H1 (cell line): ENCODE measurements at regions not wholly inside any gene's neighbourhood (a gene's known extent, or its start where the extent isn't known, plus 50 kb on each side); places are given as distances from the start of the nearest gene placed in this dataset.

Experiments
- CTCF ChIA-PET: fragments of 300-600 bp; sonication (Branson Sonifier 250); formaldehyde crosslinking; loops from one replicate; lab custom pipeline; 2021; ENCODE audit not compliant: partially characterized antibody; lab: Charles Lee
- POLR2A ChIA-PET: fragments of 300-600 bp; sonication (Branson Sonifier 250); formaldehyde crosslinking; loops from one replicate; lab custom pipeline; 2021; ENCODE audit warnings: inconsistent platforms; ENCODE audit not compliant: partially characterized antibody; lab: Charles Lee
- DNase-seq, 2 experiments: peaks; one replicate each; pipeline versions ENCODE4 v3.0.0 to v3.0.0-alpha.2; 2010 to 2022; ENCODE audit warnings: low spot score in 2 of 2, low read depth in 1 of 2, mixed read lengths in 1 of 2
- FAIRE-seq: peaks from 2 replicates; lab custom pipeline; 2011; peaks lifted over from hg19 to GRCh38; lab: Jason Lieb, UNC
- H2AFZ ChIP-seq: 2 replicates; pipeline ENCODE4 v1.8.1; 2012; ENCODE audit warnings: low read length, inconsistent platforms
- H2AK5ac ChIP-seq: 2 replicates; pipeline ENCODE4 v1.6.1; 2013; ENCODE audit warnings: low read depth, low read length
- H2BK120ac ChIP-seq: replicated peaks from 2 replicates; pipeline ENCODE3; 2013; ENCODE audit warnings: low read depth, low read length, inconsistent platforms
- H2BK12ac ChIP-seq: 2 replicates; pipeline ENCODE4 v1.6.1; 2013; ENCODE audit warnings: low read depth, low read length
- H2BK15ac ChIP-seq: 2 replicates; pipeline ENCODE4 v1.6.1; 2013; ENCODE audit warnings: low read length
- H2BK20ac ChIP-seq: 2 replicates; pipeline ENCODE4 v1.6.1; 2013; ENCODE audit warnings: low read length
- H2BK5ac ChIP-seq: 2 replicates; pipeline ENCODE4 v1.6.1; 2013; ENCODE audit warnings: low read depth, low read length
- H3K14ac ChIP-seq: 2 replicates; pipeline ENCODE4 v1.6.1; 2013; ENCODE audit warnings: inconsistent platforms; ENCODE audit not compliant: insufficient read length
- H3K18ac ChIP-seq: 2 replicates; pipeline ENCODE4 v1.6.1; 2013; ENCODE audit warnings: low read length; ENCODE audit errors: extremely low read depth
- H3K23ac ChIP-seq: 2 replicates; pipeline ENCODE4 v1.6.1; 2013; ENCODE audit warnings: inconsistent platforms; ENCODE audit not compliant: insufficient read length
- H3K23me2 ChIP-seq: 2 replicates; pipeline ENCODE4 v1.6.1; 2013; ENCODE audit warnings: low read depth, low read length
- H3K27ac ChIP-seq: 2 replicates; pipeline ENCODE4 v1.6.1; 2011; ENCODE audit warnings: low read depth, low read length, inconsistent platforms
- H3K27me3 ChIP-seq, 4 experiments: replicated peaks in 1 of 4; 1 replicate in 1 of 4; 2 replicates in 3 of 4; pipeline versions ENCODE4 v1.6.1 to v1.8.1; 2011 to 2013; ENCODE audit warnings: low read length in 3 of 4, mild to moderate bottlenecking in 3 of 4, inconsistent platforms in 2 of 4, mixed read lengths in 2 of 4, moderate library complexity in 1 of 4; ENCODE audit not compliant: control insufficient read depth in 3 of 4, insufficient read depth in 3 of 4; ENCODE audit errors: extremely low read depth in 1 of 4
- H3K36me3 ChIP-seq, 4 experiments: 2 replicates each; pipeline versions ENCODE4 v1.6.1 to v1.8.1; 2011 to 2013; ENCODE audit warnings: mild to moderate bottlenecking in 4 of 4, low read length in 3 of 4, moderate library complexity in 2 of 4, control low read depth in 1 of 4, inconsistent platforms in 1 of 4; ENCODE audit not compliant: insufficient read depth in 4 of 4, control insufficient read depth in 2 of 4
- H3K4ac ChIP-seq: replicated peaks from 2 replicates; pipeline ENCODE3; 2013; ENCODE audit warnings: low read length, low read depth, mixed read lengths, inconsistent platforms; ENCODE audit not compliant: insufficient read length
- H3K4me1 ChIP-seq, 4 experiments: replicated peaks in 1 of 4; 1 replicate in 1 of 4; 2 replicates in 3 of 4; pipeline versions ENCODE4 v1.6.1 to v1.8.1; 2011 to 2013; ENCODE audit warnings: low read length in 3 of 4, inconsistent platforms in 2 of 4, mixed read lengths in 1 of 4; ENCODE audit not compliant: insufficient read depth in 4 of 4, control insufficient read depth in 3 of 4
- H3K4me2 ChIP-seq, 2 experiments: 2 replicates each; pipeline versions ENCODE4 v1.6.1 to v1.8.1; 2011 to 2013; ENCODE audit warnings: low read depth in 2 of 2, low read length in 2 of 2, control low read depth in 1 of 2, inconsistent platforms in 1 of 2, mild to moderate bottlenecking in 1 of 2; ENCODE audit not compliant: insufficient read depth in 1 of 2
- H3K4me3 ChIP-seq, 4 experiments: fragments of 200-600, 300-600 bp in 1 of 4; sonication (generic), shearing (Covaris generic), sonication (Bioruptor Twin) in 1 of 4; 2 replicates each; pipeline versions ENCODE4 v1.5.1 to v1.8.1; 2011 to 2016; ENCODE audit warnings: low read length in 4 of 4, low read depth in 3 of 4, control low read depth in 2 of 4, inconsistent platforms in 2 of 4, mild to moderate bottlenecking in 2 of 4, mixed read lengths in 1 of 4, moderate library complexity in 1 of 4; ENCODE audit not compliant: insufficient read depth in 2 of 4; ENCODE audit errors: extremely low read depth in 1 of 4
- H3K56ac ChIP-seq: replicated peaks from 2 replicates; pipeline ENCODE3; 2013; ENCODE audit warnings: low read depth, mild to moderate bottlenecking, mixed read lengths, low read length, inconsistent platforms; ENCODE audit not compliant: insufficient read length
- H3K79me1 ChIP-seq: 2 replicates; pipeline ENCODE4 v1.6.1; 2013; ENCODE audit warnings: low read depth, low read length, control low read depth
- H3K79me2 ChIP-seq, 2 experiments: 2 replicates each; pipeline versions ENCODE4 v1.6.1 to v1.8.1; 2012 to 2013; ENCODE audit warnings: low read length in 2 of 2, mild to moderate bottlenecking in 2 of 2, inconsistent platforms in 1 of 2; ENCODE audit not compliant: insufficient read depth in 2 of 2, control insufficient read depth in 1 of 2
- H3K9ac ChIP-seq, 4 experiments: replicated peaks in 1 of 4; 1 replicate in 1 of 4; 2 replicates in 3 of 4; pipeline versions ENCODE4 v1.6.1 to v1.8.1; 2011 to 2013; ENCODE audit warnings: low read depth in 3 of 4, low read length in 3 of 4, control low read depth in 2 of 4, mild to moderate bottlenecking in 2 of 4, moderate library complexity in 2 of 4, inconsistent platforms in 1 of 4; ENCODE audit errors: extremely low read depth in 1 of 4
- H3K9me3 ChIP-seq, 2 experiments: 2 replicates each; pipeline versions ENCODE4 v1.6.1 to v1.8.1; 2012 to 2013; ENCODE audit warnings: mild to moderate bottlenecking in 2 of 2, moderate library complexity in 2 of 2, control low read depth in 1 of 2, inconsistent platforms in 1 of 2, low read depth in 1 of 2, low read length in 1 of 2, mixed read lengths in 1 of 2; ENCODE audit not compliant: insufficient read depth in 2 of 2
- H4K20me1 ChIP-seq, 2 experiments: replicated peaks in 1 of 2; 2 replicates each; pipeline versions ENCODE3 to v1.8.1; 2011 to 2013; ENCODE audit warnings: inconsistent platforms in 2 of 2, low read length in 2 of 2, mild to moderate bottlenecking in 1 of 2; ENCODE audit not compliant: insufficient read depth in 2 of 2, control insufficient read depth in 1 of 2
- H4K5ac ChIP-seq: 2 replicates; pipeline ENCODE4 v1.6.1; 2013; ENCODE audit warnings: low read length, low read depth, mixed read lengths, inconsistent platforms; ENCODE audit not compliant: insufficient read length
- H4K8ac ChIP-seq: 2 replicates; pipeline ENCODE4 v1.8.0; 2013; ENCODE audit warnings: mild to moderate bottlenecking, moderate library complexity, low read length, inconsistent platforms; ENCODE audit not compliant: insufficient read depth; ENCODE audit errors: extremely low read depth
- H4K91ac ChIP-seq: replicated peaks from 2 replicates; pipeline ENCODE3; 2013; ENCODE audit warnings: low read length, mixed read lengths, inconsistent platforms; ENCODE audit not compliant: insufficient read length
- CBX5 ChIP-seq: fragments of 300-800, 300-1000 bp; sonication (generic); IDR thresholded peaks from 2 replicates; pipeline ENCODE4 v1.7.1; 2016; ENCODE audit warnings: antibody characterized with exemption, low read length, low read depth
- JUND ChIP-seq: IDR thresholded peaks from 2 replicates; pipeline ENCODE4 v1.6.1; 2011; ENCODE audit warnings: mild to moderate bottlenecking, improper control_type of control experiment, low read length
- RFX5 ChIP-seq: IDR thresholded peaks from 2 replicates; pipeline ENCODE4 v1.6.1; 2011; ENCODE audit warnings: low read depth, low read length, improper control_type of control experiment, borderline replicate concordance
- RXRA ChIP-seq: IDR thresholded peaks from 2 replicates; pipeline ENCODE4 v1.6.1; 2011; ENCODE audit warnings: low read depth, mild to moderate bottlenecking, low read length, moderate library complexity; ENCODE audit not compliant: insufficient read depth
- SP1 ChIP-seq: IDR thresholded peaks from 2 replicates; pipeline ENCODE4 v1.6.1; 2011; ENCODE audit warnings: low read depth, low read length
- WGBS, 2 experiments: shearing (Covaris generic) in 1 of 2; methylation state at CpG; one replicate each; pipeline versions ENCODE4 v1.1.6 to v1.1.7; 2013 to 2015; ENCODE audit warnings: low lambda C conversion rate in 2 of 2, mixed read lengths in 2 of 2, inconsistent platforms in 1 of 2, low coverage in 1 of 2, missing lambda C conversion rate in 1 of 2; ENCODE audit not compliant: insufficient replicate concordance in 2 of 2, insufficient coverage in 1 of 2, insufficient read length in 1 of 2; ENCODE audit errors: extremely low coverage in 1 of 2, missing lambda C conversion rate in 1 of 2; 5-methylcytosine and 5-hydroxymethylcytosine counted together
- TF ChIP-seq, protein P1 (sequence below), 3 experiments: IDR thresholded peaks; 1 replicate in 2 of 3; 2 replicates in 1 of 3; pipeline versions ENCODE4 v1.5.1 to v1.6.1; 2011; ENCODE audit warnings: low read length in 3 of 3, mild to moderate bottlenecking in 3 of 3, inconsistent platforms in 2 of 3, low read depth in 1 of 3, moderate library complexity in 1 of 3; ENCODE audit not compliant: insufficient read depth in 1 of 3; ENCODE audit errors: control extremely low read depth in 1 of 3

- FAIRE-seq, result no peak
- no peak overlapping the region for H3K9ac ChIP-seq
These were observed 211.2 kb downstream of the SMAD2 start for GRCh38 chr18:47719096-47719780.

More at GRCh38 chr18:47719096-47719780, 211.2 kb downstream of the SMAD2 start:
- Histone ChIP-seq H4K91ac (no peak overlapping the region), H3K56ac (no peak overlapping the region), H3K23ac (no peak overlapping the region), H2BK15ac (no peak overlapping the region), H3K27me3 (no peaks in the 10 kb centered on the region), H3K4me1 (no peaks in the 10 kb centered on the region; a peak in 1 of 7 replicates), H3K36me3 (no peaks in the 10 kb centered on the region), H2BK120ac (no peak overlapping the region), H4K20me1 (no peaks in the 10 kb centered on the region), H3K79me2 (no peaks in the 10 kb centered on the region), H3K4ac (no peak overlapping the region), H3K9me3 (no peaks in the 10 kb centered on the region), H2BK5ac (no peak overlapping the region)
- WGBS, 2 experiments, result 84% methylated on average over 7 of the region's 7 CpGs; no CpG with 5 or more reads in 1 of the 2 experiments
- CTCF ChIA-PET, result interaction anchor here (0.5 to 2.4 kb wide), 3 partner anchors 29 to 143 kb away, joined by 3 to 8 read pairs (median 3); no protein-coding TSS in a partner anchor
- TF ChIP-seq SP1 (no peak), RFX5 (no peak), CBX5 (no peak), JUND (no peak), RXRA (no peak)
- TF ChIP-seq, protein P1, sequence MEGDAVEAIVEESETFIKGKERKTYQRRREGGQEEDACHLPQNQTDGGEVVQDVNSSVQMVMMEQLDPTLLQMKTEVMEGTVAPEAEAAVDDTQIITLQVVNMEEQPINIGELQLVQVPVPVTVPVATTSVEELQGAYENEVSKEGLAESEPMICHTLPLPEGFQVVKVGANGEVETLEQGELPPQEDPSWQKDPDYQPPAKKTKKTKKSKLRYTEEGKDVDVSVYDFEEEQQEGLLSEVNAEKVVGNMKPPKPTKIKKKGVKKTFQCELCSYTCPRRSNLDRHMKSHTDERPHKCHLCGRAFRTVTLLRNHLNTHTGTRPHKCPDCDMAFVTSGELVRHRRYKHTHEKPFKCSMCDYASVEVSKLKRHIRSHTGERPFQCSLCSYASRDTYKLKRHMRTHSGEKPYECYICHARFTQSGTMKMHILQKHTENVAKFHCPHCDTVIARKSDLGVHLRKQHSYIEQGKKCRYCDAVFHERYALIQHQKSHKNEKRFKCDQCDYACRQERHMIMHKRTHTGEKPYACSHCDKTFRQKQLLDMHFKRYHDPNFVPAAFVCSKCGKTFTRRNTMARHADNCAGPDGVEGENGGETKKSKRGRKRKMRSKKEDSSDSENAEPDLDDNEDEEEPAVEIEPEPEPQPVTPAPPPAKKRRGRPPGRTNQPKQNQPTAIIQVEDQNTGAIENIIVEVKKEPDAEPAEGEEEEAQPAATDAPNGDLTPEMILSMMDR (IDR thresholded peaks at IDR 0.05; ENCODE audit: control extremely low read depth in 1 of 3, insufficient read depth in 1 of 3, low read depth in 1 of 3, low read length in 3 of 3), result peak in 2 of 3 experiments; percentile 20 to 31; a peak in 2 of 4 replicates
- TF ChIP-seq, all 59 proteins: peak for 1
- H3K79me1 ChIP-seq, result no peaks in the 10 kb centered on the region
- H3K23me2 ChIP-seq, result peaks cover 2% of the 10 kb centered on the region; the same call in 1 of the 2 replicates
- no peak overlapping the region for H2BK12ac ChIP-seq
- no peak overlapping the region for H3K18ac ChIP-seq
- no peak overlapping the region for H2AK5ac ChIP-seq
- H3K14ac ChIP-seq, result no peak overlapping the region
- no peak for DNase-seq
- no peak overlapping the region for H2AFZ ChIP-seq
- no peak overlapping the region for H4K5ac ChIP-seq
- H4K8ac ChIP-seq, result no peak overlapping the region
- H2BK20ac ChIP-seq, result no peak overlapping the region
- POLR2A ChIA-PET, result no interaction called here
- no peak overlapping the region for H3K4me3 ChIP-seq
- H3K4me2 ChIP-seq, result no peak overlapping the region
- H3K27ac ChIP-seq, result no peak overlapping the region
